ENCODE measurements at regions not wholly inside any gene's neighbourhood (a gene's known extent, or its start where the extent isn't known, plus 50 kb on each side); places are given as distances from the start of the nearest gene placed in this dataset.
"Not testable (repeated sequence)": the region's sequence is repeated elsewhere in the genome, so short reads cannot be mapped to it uniquely, and the experiment has no call there.

- no peak for DNase-seq (ENCODE audit: low read depth)
These were observed 397.6 kb upstream of the MYT1L start for GRCh38 chr2:2728635-2729034.

GRCh38 chr2:2727876-2728511 lies 396.9 kb upstream of the MYT1L start:
- no peak overlapping the region for H3K4me3 ChIP-seq (ENCODE audit: low read depth, low read length)
- no peak for DNase-seq (ENCODE audit: low read depth)

More at GRCh38 chr2:2728635-2729034, 397.6 kb upstream of the MYT1L start:
- H3K4me3 ChIP-seq (ENCODE audit: low read depth, low read length), result no peak overlapping the region

GRCh38 chr2:2726163-2726562 lies 395.1 kb upstream of the MYT1L start:
- DNase-seq (ENCODE audit: low read depth), result no peak
- no peak overlapping the region for H3K4me3 ChIP-seq (ENCODE audit: low read depth, low read length)

- no peak for DNase-seq (ENCODE audit: low read depth)
- no peak overlapping the region for H3K4me3 ChIP-seq (ENCODE audit: low read depth, low read length)
These were observed 392.0 kb upstream of the MYT1L start for GRCh38 chr2:2723064-2723463.

GRCh38 chr2:2721296-2721835 lies 390.3 kb upstream of the MYT1L start:
- no peak overlapping the region for H3K4me3 ChIP-seq (ENCODE audit: low read depth, low read length)

GRCh38 chr2:2720806-2721205 lies 389.7 kb upstream of the MYT1L start:
- not testable (repeated sequence) for H3K4me3 ChIP-seq (ENCODE audit: low read depth, low read length); DNase-seq (ENCODE audit: low read depth)

More at GRCh38 chr2:2721296-2721835, 390.3 kb upstream of the MYT1L start:
- DNase-seq (ENCODE audit: low read depth), result no peak

GRCh38 chr2:2720351-2720750 lies 389.3 kb upstream of the MYT1L start:
- no peak overlapping the region for H3K4me3 ChIP-seq (ENCODE audit: low read depth, low read length)
- no peak for DNase-seq (ENCODE audit: low read depth)

GRCh38 chr2:2719781-2720180 lies 388.7 kb upstream of the MYT1L start:
- no peak overlapping the region for H3K4me3 ChIP-seq (ENCODE audit: low read depth, low read length)
- DNase-seq (ENCODE audit: low read depth), result no peak

- no peak for DNase-seq (ENCODE audit: low read depth)
- no peak overlapping the region for H3K4me3 ChIP-seq (ENCODE audit: low read depth, low read length)
These were observed 387.9 kb upstream of the MYT1L start for GRCh38 chr2:2719015-2719414.

GRCh38 chr2:2717406-2717805 lies 386.3 kb upstream of the MYT1L start:
- H3K4me3 ChIP-seq (ENCODE audit: low read depth, low read length), result no peak overlapping the region
- DNase-seq (ENCODE audit: low read depth), result no peak

- no peak for DNase-seq (ENCODE audit: low read depth)
- H3K4me3 ChIP-seq (ENCODE audit: low read depth, low read length), result no peak overlapping the region
These were observed 385.7 kb upstream of the MYT1L start for GRCh38 chr2:2716771-2717170.

GRCh38 chr2:2715036-2715818 lies 384.2 kb upstream of the MYT1L start:
- H3K4me3 ChIP-seq (ENCODE audit: low read depth, low read length), result no peak overlapping the region
- DNase-seq (ENCODE audit: low read depth), result no peak

- H3K4me3 ChIP-seq (ENCODE audit: low read depth, low read length), result no peak overlapping the region
- no peak for DNase-seq (ENCODE audit: low read depth)
These were observed 383.3 kb upstream of the MYT1L start for GRCh38 chr2:2714408-2714807.

GRCh38 chr2:2709431-2709770 lies 378.3 kb upstream of the MYT1L start:
- DNase-seq (ENCODE audit: low read depth), result no peak
- no peak overlapping the region for H3K4me3 ChIP-seq (ENCODE audit: low read depth, low read length)

GRCh38 chr2:2708575-2709430 lies 377.7 kb upstream of the MYT1L start:
- no peak for DNase-seq (ENCODE audit: low read depth)
- H3K4me3 ChIP-seq (ENCODE audit: low read depth, low read length), result no peak overlapping the region

- DNase-seq (ENCODE audit: low read depth), result no peak
- no peak overlapping the region for H3K4me3 ChIP-seq (ENCODE audit: low read depth, low read length)
These were observed 376.3 kb upstream of the MYT1L start for GRCh38 chr2:2707206-2707991.

GRCh38 chr2:2706306-2706705 lies 375.2 kb upstream of the MYT1L start:
- no peak overlapping the region for H3K4me3 ChIP-seq (ENCODE audit: low read depth, low read length)
- no peak for DNase-seq (ENCODE audit: low read depth)

- DNase-seq (ENCODE audit: low read depth), result no peak
- no peak overlapping the region for H3K4me3 ChIP-seq (ENCODE audit: low read depth, low read length)
These were observed 374.8 kb upstream of the MYT1L start for GRCh38 chr2:2705871-2706270.

- no peak for DNase-seq (ENCODE audit: low read depth)
- H3K4me3 ChIP-seq (ENCODE audit: low read depth, low read length), result no peak overlapping the region
These were observed 373.5 kb upstream of the MYT1L start for GRCh38 chr2:2704428-2705090.
